VCaP (cell line): ENCODE measurements at regions not wholly inside any gene's neighbourhood (a gene's known extent, or its start where the extent isn't known, plus 50 kb on each side); places are given as distances from the start of the nearest gene placed in this dataset.
"Not testable (repeated sequence)": the region's sequence is repeated elsewhere in the genome, so short reads cannot be mapped to it uniquely, and the experiment has no call there.

ENCODE experiments used
- H3K27ac ChIP-seq: fragments of 450-650 bp; 2 replicates; pipeline ENCODE4 v1.5.1; 2017
- CTCF ChIP-seq: fragments of 450-650 bp; conservative IDR thresholded peaks from 2 replicates; pipeline ENCODE4 v1.5.1; 2017; ENCODE audit warnings: mild to moderate bottlenecking, moderate library complexity

DNA sequence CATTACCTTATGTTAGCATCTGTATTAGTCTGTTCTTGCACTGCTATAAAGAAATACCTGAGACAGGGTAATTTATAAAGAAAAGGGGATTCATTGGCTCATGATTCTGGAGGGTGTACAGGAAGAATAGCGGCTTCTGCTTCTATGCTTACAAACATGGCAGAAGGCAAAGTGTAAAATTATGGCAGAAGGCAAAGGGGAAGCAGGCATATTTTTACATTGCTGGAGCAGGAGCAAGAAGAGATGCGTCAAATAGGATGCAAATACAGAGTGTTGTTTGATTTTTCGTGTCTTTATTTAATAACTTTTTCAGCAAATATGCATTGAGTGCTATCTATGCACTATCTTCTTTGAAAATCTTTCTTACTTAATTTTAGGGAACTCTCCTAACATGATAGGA lies 210.7 kb upstream of the SSTR1 start:
- no peak overlapping the region for H3K27ac ChIP-seq
- TF ChIP-seq CTCF: no peak

GRCh38 chr14:38000340-38000739 lies 207.4 kb upstream of the SSTR1 start:
- H3K27ac ChIP-seq: no peak overlapping the region
- TF ChIP-seq CTCF: no peak

GRCh38 chr14:38001501-38001900 lies 206.2 kb upstream of the SSTR1 start:
- no peak overlapping the region for H3K27ac ChIP-seq
- no peak for TF ChIP-seq CTCF

- TF ChIP-seq CTCF: no peak
- H3K27ac ChIP-seq: no peak overlapping the region
Measured at GRCh38 chr14:38003746-38004609, 203.7 kb upstream of the SSTR1 start.

GRCh38 chr14:38004610-38004879 lies 203.2 kb upstream of the SSTR1 start:
- no peak for TF ChIP-seq CTCF
- H3K27ac ChIP-seq: no peak overlapping the region

DNA sequence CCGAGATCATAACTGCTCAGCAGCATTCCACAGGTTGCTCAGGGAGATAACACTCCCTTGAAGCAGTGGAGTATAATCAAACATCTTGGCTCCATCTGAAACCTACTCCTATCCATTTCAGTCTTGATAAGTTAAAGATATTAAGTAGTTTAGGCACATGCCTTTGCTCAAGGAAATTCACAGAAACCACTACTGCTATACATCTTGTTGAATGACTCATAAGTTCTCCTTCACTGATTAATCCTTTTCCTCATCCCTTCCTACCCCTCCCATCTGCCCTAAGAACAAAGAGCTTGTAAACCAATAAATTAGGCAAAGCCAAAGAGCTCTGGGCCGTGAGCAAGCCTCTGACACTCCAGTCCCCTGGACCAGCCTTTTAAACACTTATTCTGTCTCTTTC lies 196.5 kb upstream of the SSTR1 start:
- H3K27ac ChIP-seq: not testable (repeated sequence)

GRCh38 chr14:38012056-38012455 lies 195.6 kb upstream of the SSTR1 start:
- no peak overlapping the region for H3K27ac ChIP-seq
- TF ChIP-seq CTCF: no peak

DNA sequence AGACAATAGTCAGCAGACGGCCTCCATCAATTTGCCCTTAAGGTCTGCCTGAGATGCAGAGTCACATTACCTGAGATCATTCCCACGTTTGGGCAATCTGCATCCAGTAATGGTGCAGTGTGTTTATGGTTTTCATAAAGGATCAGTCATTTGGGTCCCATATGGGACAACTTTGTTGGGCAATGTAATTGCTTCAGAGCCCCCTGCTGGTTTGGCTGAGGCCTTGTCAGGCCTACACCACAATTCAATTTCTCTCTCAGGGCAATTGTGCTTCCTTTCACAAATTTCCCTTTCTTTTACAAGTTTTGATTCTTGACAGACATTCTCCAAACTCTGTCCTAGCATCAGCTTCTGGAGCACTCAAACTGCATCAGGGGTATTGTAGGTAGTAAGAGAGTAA lies 191.2 kb upstream of the SSTR1 start:
- TF ChIP-seq CTCF: peak; percentile 23
- H3K27ac ChIP-seq: no peak overlapping the region
